H9 (cell line): ENCODE measurements at regions not wholly inside any gene's neighbourhood (a gene's known extent, or its start where the extent isn't known, plus 50 kb on each side); places are given as distances from the start of the nearest gene placed in this dataset.

ENCODE experiments used
- DNase-seq: peaks from one replicate; pipeline ENCODE4 v3.0.0-alpha.2; 2017
- H2AFZ ChIP-seq: one replicate; pipeline ENCODE4 v1.6.1; 2013; ENCODE audit warnings: mild to moderate bottlenecking, low read length, control low read depth, moderate library complexity
- H2AK5ac ChIP-seq: 2 replicates; pipeline ENCODE4 v1.6.1; 2013; ENCODE audit warnings: low read length, control low read depth, mixed read lengths; ENCODE audit not compliant: insufficient read length
- H2BK120ac ChIP-seq: one replicate; pipeline ENCODE4 v1.6.1; 2013; ENCODE audit warnings: low read depth, mild to moderate bottlenecking, low read length, control low read depth, inconsistent platforms; ENCODE audit not compliant: poor library complexity, severe bottlenecking
- H2BK12ac ChIP-seq: 2 replicates; pipeline ENCODE4 v1.6.1; 2013; ENCODE audit warnings: low read length, control low read depth, mixed read lengths, low read depth; ENCODE audit not compliant: insufficient read length
- H2BK15ac ChIP-seq: 2 replicates; pipeline ENCODE4 v1.6.1; 2013; ENCODE audit warnings: low read depth, low read length, control low read depth
- H2BK20ac ChIP-seq: one replicate; pipeline ENCODE4 v1.6.1; 2013; ENCODE audit warnings: low read depth, mild to moderate bottlenecking, low read length, control low read depth, inconsistent platforms; ENCODE audit not compliant: poor library complexity, severe bottlenecking
- H2BK5ac ChIP-seq: 2 replicates; pipeline ENCODE4 v1.6.1; 2013; ENCODE audit warnings: low read length, control low read depth, mixed read lengths; ENCODE audit not compliant: insufficient read length
- H3K14ac ChIP-seq: 2 replicates; pipeline ENCODE4 v1.6.1; 2013; ENCODE audit warnings: low read length, control low read depth; ENCODE audit not compliant: insufficient read depth
- H3K18ac ChIP-seq: 2 replicates; pipeline ENCODE4 v1.6.1; 2013; ENCODE audit warnings: low read depth, mild to moderate bottlenecking, mixed read lengths, low read length, control low read depth; ENCODE audit not compliant: insufficient read length
- H3K23ac ChIP-seq: 2 replicates; pipeline ENCODE4 v1.6.1; 2013; ENCODE audit warnings: low read length, control low read depth, mixed read lengths, low read depth; ENCODE audit not compliant: insufficient read length
- H3K23me2 ChIP-seq: 2 replicates; pipeline ENCODE4 v1.6.1; 2013; ENCODE audit warnings: low read depth, mild to moderate bottlenecking, mixed read lengths, low read length, control low read depth; ENCODE audit not compliant: insufficient read length, poor library complexity, severe bottlenecking
- H3K27ac ChIP-seq: 2 replicates; pipeline ENCODE4 v1.5.1; 2013; ENCODE audit warnings: low read length, control low read depth, mixed read lengths, low read depth; ENCODE audit not compliant: insufficient read length
- H3K27me3 ChIP-seq: 2 replicates; pipeline ENCODE4 v1.6.1; 2013; ENCODE audit warnings: low read length, control low read depth, inconsistent platforms; ENCODE audit not compliant: insufficient read depth
- H3K4ac ChIP-seq: 2 replicates; pipeline ENCODE4 v1.6.1; 2013; ENCODE audit warnings: low read depth, mild to moderate bottlenecking, control low read depth, inconsistent platforms, low read length, moderate library complexity
- H3K4me1 ChIP-seq: 2 replicates; pipeline ENCODE4 v1.6.1; 2013; ENCODE audit warnings: low read length, control low read depth, inconsistent platforms; ENCODE audit not compliant: insufficient read depth
- H3K4me2 ChIP-seq: 2 replicates; pipeline ENCODE4 v1.6.1; 2013; ENCODE audit warnings: low read length, control low read depth, mixed read lengths; ENCODE audit not compliant: insufficient read length, insufficient read depth
- H3K56ac ChIP-seq: 2 replicates; pipeline ENCODE4 v1.6.1; 2013; ENCODE audit warnings: low read depth, mild to moderate bottlenecking, mixed read lengths, low read length, control low read depth; ENCODE audit not compliant: insufficient read length
- H3K79me1 ChIP-seq: 2 replicates; pipeline ENCODE4 v1.6.1; 2013; ENCODE audit warnings: low read depth, mild to moderate bottlenecking, moderate library complexity, low read length, control low read depth, inconsistent platforms; ENCODE audit not compliant: insufficient read depth, poor library complexity, severe bottlenecking
- H3K79me2 ChIP-seq: 2 replicates; pipeline ENCODE4 v1.6.1; 2013; ENCODE audit warnings: low read length, control low read depth, inconsistent platforms; ENCODE audit not compliant: insufficient read depth
- H3K9ac ChIP-seq: 2 replicates; pipeline ENCODE4 v1.6.1; 2013; ENCODE audit warnings: low read length, control low read depth, mixed read lengths; ENCODE audit not compliant: insufficient read length; ENCODE audit errors: extremely low read depth
- H3K9me3 ChIP-seq: one replicate; pipeline ENCODE4 v1.6.1; 2013; ENCODE audit warnings: low read depth, low read length, inconsistent platforms; ENCODE audit not compliant: control insufficient read depth
- H3T11ph ChIP-seq: one replicate; pipeline ENCODE4 v1.6.1; 2013; ENCODE audit warnings: mild to moderate bottlenecking, low read length, control low read depth, inconsistent platforms
- H4K20me1 ChIP-seq: one replicate; pipeline ENCODE4 v1.6.1; 2013; ENCODE audit not compliant: control insufficient read depth, insufficient read length, insufficient read depth
- H4K5ac ChIP-seq: 2 replicates; pipeline ENCODE4 v1.6.1; 2013; ENCODE audit warnings: low read depth, mild to moderate bottlenecking, mixed read lengths, low read length, control low read depth; ENCODE audit not compliant: insufficient read length
- H4K8ac ChIP-seq: replicated peaks from 2 replicates; pipeline ENCODE4 v1.6.1; 2013; ENCODE audit warnings: low read length, control low read depth, mixed read lengths, low read depth; ENCODE audit not compliant: insufficient read length
- H4K91ac ChIP-seq: 2 replicates; pipeline ENCODE4 v1.6.1; 2013; ENCODE audit warnings: low read depth, mild to moderate bottlenecking, moderate library complexity, mixed read lengths, low read length, control low read depth; ENCODE audit not compliant: insufficient read length
- H3K27ac Mint-ChIP-seq, 3 experiments: 2 replicates in 2 of 3; 3 replicates in 1 of 3; pipeline ENCODE4 v1.8.0; 2020 to 2021; ENCODE audit warnings: mixed read lengths in 3 of 3, mild to moderate bottlenecking in 1 of 3, moderate library complexity in 1 of 3
- H3K27me3 Mint-ChIP-seq: 2 replicates; pipeline ENCODE4 v1.8.0; 2021; ENCODE audit warnings: low read depth, mild to moderate bottlenecking, moderate library complexity, mixed read lengths
- H3K36me3 Mint-ChIP-seq, 3 experiments: 2 replicates in 2 of 3; 3 replicates in 1 of 3; pipeline ENCODE4 v1.8.0; 2020 to 2021; ENCODE audit warnings: low read depth in 3 of 3, mixed read lengths in 3 of 3; ENCODE audit not compliant: insufficient read depth in 1 of 3
- H3K4me1 Mint-ChIP-seq, 2 experiments: 2 replicates each; pipeline ENCODE4 v1.8.0; 2020; ENCODE audit warnings: mixed read lengths in 2 of 2
- H3K4me3 Mint-ChIP-seq, 2 experiments: 2 replicates in 1 of 2; 3 replicates in 1 of 2; pipeline ENCODE4 v1.8.0; 2020 to 2021; ENCODE audit warnings: mild to moderate bottlenecking in 2 of 2, mixed read lengths in 2 of 2, moderate library complexity in 1 of 2
- H3K9me3 Mint-ChIP-seq, 2 experiments: 2 replicates in 1 of 2; 3 replicates in 1 of 2; pipeline ENCODE4 v1.8.0; 2020; ENCODE audit warnings: mild to moderate bottlenecking in 2 of 2, mixed read lengths in 2 of 2, moderate library complexity in 1 of 2
- CTCF ChIP-seq: fragments of 200-600 bp; sonication (generic); conservative IDR thresholded peaks from 3 replicates; pipeline ENCODE4 v1.8.0; 2021; ENCODE audit warnings: antibody characterized with exemption, mild to moderate bottlenecking
- WGBS: extraction: QIAGEN DNeasy Blood & Tissue Kit; methylation state at CpG from one replicate; pipeline ENCODE4 v1.1.7; 2013; ENCODE audit warnings: missing lambda C conversion rate, low lambda C conversion rate, mixed read lengths; ENCODE audit not compliant: insufficient read length; ENCODE audit errors: extremely low coverage; 5-methylcytosine and 5-hydroxymethylcytosine counted together

- Histone ChIP-seq H4K5ac (no peak overlapping the region), H3K27ac (no peak overlapping the region), H2BK120ac (no peak overlapping the region), H4K20me1 (no peaks in the 10 kb centered on the region), H4K91ac (no peak overlapping the region), H2BK15ac (no peak overlapping the region), H4K8ac (no peak overlapping the region), H3K14ac (no peak overlapping the region), H3K79me2 (no peaks in the 10 kb centered on the region), H2BK20ac (no peak overlapping the region), H3K56ac (no peak overlapping the region), H3K23me2 (no peaks in the 10 kb centered on the region), H3K23ac (no peak overlapping the region), H3K4me1 (no peaks in the 10 kb centered on the region), H3K9ac (no peak overlapping the region), H2BK12ac (no peak overlapping the region), H3T11ph (no peak overlapping the region), H2AK5ac (no peak overlapping the region), H3K4ac (no peak overlapping the region), H3K27me3 (no peaks in the 10 kb centered on the region), H3K4me2 (no peak overlapping the region), H3K18ac (no peak overlapping the region), H2AFZ (no peak overlapping the region), H3K9me3 (no peaks in the 10 kb centered on the region), H2BK5ac (no peak overlapping the region), H3K79me1 (no peaks in the 10 kb centered on the region)
- Mint-ChIP-seq H3K4me1 (peaks cover 20 to 24% of the 10 kb centered on the region in 2 experiments), H3K36me3 (peaks cover 0 to 3% (median 0%) of the 10 kb centered on the region in 3 experiments; a peak in 1 of 7 replicates), H3K27me3 (no peaks in the 10 kb centered on the region), H3K9me3 (no peaks in the 10 kb centered on the region; a peak in 1 of 5 replicates), H3K4me3 (no peak overlapping the region), H3K27ac (no peak overlapping the region)
- no CpG with 5 or more reads among the region's 1 CpG for WGBS
- DNase-seq, result no peak
- TF ChIP-seq CTCF, result no peak
Measured at GRCh38 chr11:23976426-23976825, 520.4 kb upstream of the LUZP2 start.
